Right cardiac atrium (tissue), 5 donors: ENCODE measurements at regions not wholly inside any gene's neighbourhood (a gene's known extent, or its start where the extent isn't known, plus 50 kb on each side); places are given as distances from the start of the nearest gene placed in this dataset.
"Not testable (repeated sequence)": the region's sequence is repeated elsewhere in the genome, so short reads cannot be mapped to it uniquely, and the experiment has no call there.

Experiments used
- ATAC-seq, 2 donors: fragments of 200-7000 bp; cut with Tn5 transposase; one replicate each; pipeline versions ENCODE4 v1.8.0 to v1.9.1; 2020; ENCODE audit warnings: moderate library complexity in 2 of 2, mild to moderate bottlenecking in 1 of 2
- DNase-seq, 3 donors: peaks; one replicate each; pipeline ENCODE4 v3.0.0-alpha.2; 2020
- H3K27ac ChIP-seq: one replicate; pipeline ENCODE4 v1.5.1; 2013; ENCODE audit warnings: mild to moderate bottlenecking, low read length, control low read depth, moderate library complexity
- H3K27me3 ChIP-seq: one replicate; pipeline ENCODE4 v1.6.1; 2013; ENCODE audit not compliant: control insufficient read depth, insufficient read depth
- H3K4me1 ChIP-seq: one replicate; pipeline ENCODE4 v1.6.1; 2013; ENCODE audit warnings: low read length; ENCODE audit not compliant: control insufficient read depth, insufficient read depth
- H3K4me3 ChIP-seq: one replicate; pipeline ENCODE4 v1.5.1; 2013; ENCODE audit warnings: low read length, control low read depth
- H3K9me3 ChIP-seq: one replicate; pipeline ENCODE4 v1.6.1; 2013; ENCODE audit warnings: low read length; ENCODE audit not compliant: control insufficient read depth
- WGBS: extraction: QIAGEN DNeasy Blood & Tissue Kit; methylation state at CpG from one replicate; pipeline ENCODE4 v1.1.7; 2013; 5-methylcytosine and 5-hydroxymethylcytosine counted together
- intact Hi-C, 4 donors: fragments of 100-400 bp; cut with DNase I; formaldehyde crosslinking; loops; one replicate each; pipeline versions ENCODE4 v1.11.0 to v1.14.0; 2022 to 2023
- donor health status: healthy with polysubstance abuse.
- donor health status: DM: no; HTN: yes; CAD: no.
- donor health status: DM: no; HTN: no; CAD: no.
- donor health status: DM: no; HTN: yes; CAD: no; lungs with severe emphysema.
- donor health status: DM: yes; HTN: yes; CAD: no.

GRCh38 chr9:110008663-110009062, 199.3 kb downstream of the C9orf152 start:
- ATAC-seq = no peak
- H3K27ac ChIP-seq = no peak overlapping the region
- WGBS = 98% methylated on average over 1 of the region's 1 CpG
- no peak overlapping the region for H3K4me3 ChIP-seq
- no peaks in the 10 kb centered on the region for H3K4me1 ChIP-seq
- intact Hi-C loops = no loop called here
- no peaks in the 10 kb centered on the region for H3K9me3 ChIP-seq
- DNase-seq = no peak
- H3K27me3 ChIP-seq = no peaks in the 10 kb centered on the region

- no peak for ATAC-seq
- Histone ChIP-seq H3K4me1 (peaks cover 1% of the 10 kb centered on the region), H3K9me3 (no peaks in the 10 kb centered on the region)
These were observed 196.2 kb downstream of the C9orf152 start for GRCh38 chr9:110011628-110012320.

GRCh38 chr9:110013064-110013463, 194.9 kb downstream of the C9orf152 start:
- ATAC-seq = no peak
- intact Hi-C loops = no loop called here
- WGBS = 96% methylated on average over 1 of the region's 1 CpG
- no peaks in the 10 kb centered on the region for H3K9me3 ChIP-seq
- H3K4me3 ChIP-seq = no peak overlapping the region
- DNase-seq = no peak
- no peak overlapping the region for H3K27ac ChIP-seq
- peaks cover 1% of the 10 kb centered on the region for H3K4me1 ChIP-seq
- H3K27me3 ChIP-seq = no peaks in the 10 kb centered on the region

More at GRCh38 chr9:110011628-110012320, 196.2 kb downstream of the C9orf152 start:
- no peak for DNase-seq
- 93% methylated on average over 12 of the region's 12 CpGs for WGBS
- Histone ChIP-seq H3K27ac (no peak overlapping the region), H3K4me3 (no peak overlapping the region), H3K27me3 (no peaks in the 10 kb centered on the region)
- intact Hi-C loops = no loop called here

GRCh38 chr9:110015759-110016158, 192.2 kb downstream of the C9orf152 start:
- no peaks in the 10 kb centered on the region for H3K9me3 ChIP-seq
- H3K4me1 ChIP-seq = peaks cover 1% of the 10 kb centered on the region
- WGBS = 73% methylated on average over 5 of the region's 5 CpGs
- no peaks in the 10 kb centered on the region for H3K27me3 ChIP-seq
- H3K27ac ChIP-seq = no peak overlapping the region
- ATAC-seq = peak in 1 of 2 donors; percentile 87
- no peak for DNase-seq
- intact Hi-C loops = no loop called here
- H3K4me3 ChIP-seq = no peak overlapping the region

- H3K9me3 ChIP-seq = no peaks in the 10 kb centered on the region
- no peaks in the 10 kb centered on the region for H3K27me3 ChIP-seq
- WGBS = 81% methylated on average over 2 of the region's 2 CpGs
- intact Hi-C loops = no loop called here
- no peak overlapping the region for H3K4me3 ChIP-seq
- peaks cover 1% of the 10 kb centered on the region for H3K4me1 ChIP-seq
- H3K27ac ChIP-seq = no peak overlapping the region
- ATAC-seq (peak in 1 of 2 donors; percentile 93), DNase-seq (no peak)
These were observed 191.6 kb downstream of the C9orf152 start for GRCh38 chr9:110016340-110016739.

- H3K9me3 ChIP-seq, ATAC-seq, DNase-seq, H3K27ac ChIP-seq, H3K4me1 ChIP-seq, H3K4me3 ChIP-seq, H3K27me3 ChIP-seq: not testable (repeated sequence)
- intact Hi-C loops = loop anchor here in 1 of 4 donors (10.0 kb wide), 1 partner anchor 55 kb away; no protein-coding TSS in a partner anchor
- WGBS = 86% methylated on average over 4 of the region's 4 CpGs
These were observed 187.7 kb downstream of the C9orf152 start for GRCh38 chr9:110020216-110020615.

- ATAC-seq = peak; percentile 61 to 75
These were observed 186.1 kb downstream of the C9orf152 start for GRCh38 chr9:110021891-110022290.

GRCh38 chr9:110023221-110023620, 184.7 kb downstream of the C9orf152 start:
- not testable (repeated sequence) for ATAC-seq, H3K4me1 ChIP-seq, DNase-seq, H3K27me3 ChIP-seq, H3K4me3 ChIP-seq, H3K9me3 ChIP-seq, H3K27ac ChIP-seq
- intact Hi-C loops = loop anchor here in 1 of 4 donors (10.0 kb wide), 1 partner anchor 58 kb away; no protein-coding TSS in a partner anchor
- WGBS = 98% methylated on average over 8 of the region's 8 CpGs

More at GRCh38 chr9:110021891-110022290, 186.1 kb downstream of the C9orf152 start:
- no peak overlapping the region for H3K4me3 ChIP-seq
- WGBS = 60% methylated on average over 2 of the region's 2 CpGs
- no peaks in the 10 kb centered on the region for H3K9me3 ChIP-seq
- no peak overlapping the region for H3K27ac ChIP-seq
- DNase-seq = no peak
- intact Hi-C loops = loop anchor here in 1 of 4 donors (10.0 kb wide), 1 partner anchor 57 kb away; no protein-coding TSS in a partner anchor
- H3K4me1 ChIP-seq = peaks cover under 1% of the 10 kb centered on the region
- no peaks in the 10 kb centered on the region for H3K27me3 ChIP-seq

GRCh38 chr9:110025551-110026170, 182.3 kb downstream of the C9orf152 start:
- H3K27me3 ChIP-seq = no peaks in the 10 kb centered on the region
- H3K9me3 ChIP-seq = no peaks in the 10 kb centered on the region
- intact Hi-C loops = loop anchor here in 1 of 4 donors (10.0 kb wide), 1 partner anchor 61 kb away; no protein-coding TSS in a partner anchor
- WGBS = 88% methylated on average over 4 of the region's 4 CpGs
- H3K27ac ChIP-seq = no peak overlapping the region
- no peak for ATAC-seq
- DNase-seq = no peak
- H3K4me1 ChIP-seq = peaks cover 6% of the 10 kb centered on the region
- H3K4me3 ChIP-seq = no peak overlapping the region

- intact Hi-C loops = loop anchor here in 1 of 4 donors (10.0 kb wide), 1 partner anchor 63 kb away; no protein-coding TSS in a partner anchor
- Histone ChIP-seq H3K27me3 (no peaks in the 10 kb centered on the region), H3K9me3 (no peaks in the 10 kb centered on the region), H3K4me3 (no peak overlapping the region), H3K27ac (no peak overlapping the region), H3K4me1 (peaks cover 6% of the 10 kb centered on the region)
- DNase-seq (peak in 1 of 3 donors; percentile 55), ATAC-seq (peak; percentile 60 to 80)
- WGBS = 23% methylated on average over 6 of the region's 6 CpGs
These were observed 180.3 kb downstream of the C9orf152 start for GRCh38 chr9:110027671-110028081.

GRCh38 chr9:110028271-110028670, 179.7 kb downstream of the C9orf152 start:
- peaks cover 6% of the 10 kb centered on the region for H3K4me1 ChIP-seq
- WGBS = 56% methylated on average over 5 of the region's 5 CpGs
- no peak for DNase-seq
- peak in 1 of 2 donors; percentile 44 for ATAC-seq
- no peaks in the 10 kb centered on the region for H3K27me3 ChIP-seq
- peak overlapping the region; percentile 36 for H3K27ac ChIP-seq
- intact Hi-C loops = loop anchor here in 1 of 4 donors (10.0 kb wide), 1 partner anchor 63 kb away; no protein-coding TSS in a partner anchor
- no peak overlapping the region for H3K4me3 ChIP-seq
- H3K9me3 ChIP-seq = no peaks in the 10 kb centered on the region
